NCI-H2171 treated with DMSO at 0.1 percent for 48 hours (cell line): ENCODE measurements at regions not wholly inside any gene's neighbourhood (a gene's known extent, or its start where the extent isn't known, plus 50 kb on each side); places are given as distances from the start of the nearest gene placed in this dataset.

Experiments
- DNase-seq: peaks from one replicate; lab custom pipeline; 2025; lab: John Stamatoyannopoulos, UW

DNA sequence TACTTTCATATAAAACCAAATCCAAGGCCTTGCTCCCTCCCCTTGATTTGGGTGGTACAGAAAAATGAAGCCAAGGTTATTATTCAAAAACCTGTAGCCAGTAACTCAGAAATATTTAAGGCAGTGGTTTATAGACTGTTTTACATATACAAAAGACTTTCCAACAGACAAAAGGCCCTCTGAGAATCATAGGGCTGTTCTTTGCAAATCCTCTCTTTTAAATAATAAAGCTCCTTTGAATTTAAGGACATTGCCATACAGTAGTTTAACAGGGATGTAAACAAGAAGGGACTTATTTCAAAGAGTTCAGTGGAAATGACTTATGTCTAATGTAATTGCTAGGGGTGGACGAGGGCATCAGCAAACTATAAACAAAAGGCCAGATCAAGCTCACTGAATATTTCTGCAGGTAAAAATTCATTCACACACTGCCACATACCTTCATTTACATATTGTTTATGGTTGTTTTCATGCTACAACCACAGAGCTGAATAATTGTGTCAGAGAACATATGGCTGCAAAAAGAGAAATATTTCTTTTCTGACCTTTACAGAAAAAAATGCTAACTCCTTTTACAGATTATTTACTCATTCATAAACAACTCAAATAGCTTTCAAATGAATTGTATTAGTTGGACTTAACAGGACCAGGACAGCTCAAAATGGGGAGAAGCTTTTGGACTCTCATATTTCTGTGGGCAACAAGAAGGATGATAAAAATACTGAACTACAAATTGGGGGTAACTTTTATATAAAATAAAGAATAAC is 665.6 kb downstream of the SLITRK1 start:
- no peak for DNase-seq

DNA sequence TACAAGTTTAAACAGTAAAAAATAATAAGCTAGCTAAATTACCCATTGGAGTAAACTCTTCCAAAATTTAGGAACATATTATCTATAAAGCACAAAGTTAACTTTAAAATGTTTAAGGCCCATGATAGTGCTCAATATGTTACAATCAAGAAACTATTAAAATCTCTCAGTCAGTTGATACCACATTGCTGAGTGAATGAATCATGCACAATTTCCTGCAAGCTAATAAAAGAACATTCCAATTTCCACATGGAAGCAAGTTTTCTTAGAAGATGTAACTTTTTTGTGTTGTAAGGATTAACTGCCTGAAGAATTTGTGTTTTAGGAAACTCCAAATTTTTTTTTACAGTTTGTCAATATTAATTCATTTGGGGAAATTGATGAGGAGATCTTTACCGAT is 666.6 kb downstream of the SLITRK1 start:
- DNase-seq, result no peak

DNA sequence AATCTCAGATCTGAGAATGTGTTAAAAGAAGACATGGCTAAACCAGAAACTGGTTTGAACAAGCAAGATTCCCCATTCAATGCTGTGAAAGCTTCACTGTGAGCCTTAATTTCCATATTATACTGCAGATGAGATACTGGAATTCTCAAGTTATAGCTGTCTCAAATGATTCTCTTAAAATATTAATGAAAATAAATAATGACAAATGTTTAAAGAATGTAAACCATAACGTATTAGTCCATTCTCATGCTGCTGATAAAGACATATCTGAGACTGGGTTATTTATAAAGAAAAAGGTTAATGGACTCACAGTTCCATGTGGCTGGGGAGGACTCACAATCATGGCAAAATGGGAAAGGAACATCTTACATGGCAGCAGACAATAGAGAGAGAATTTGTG is 667.8 kb downstream of the SLITRK1 start:
- DNase-seq, result no peak

DNA sequence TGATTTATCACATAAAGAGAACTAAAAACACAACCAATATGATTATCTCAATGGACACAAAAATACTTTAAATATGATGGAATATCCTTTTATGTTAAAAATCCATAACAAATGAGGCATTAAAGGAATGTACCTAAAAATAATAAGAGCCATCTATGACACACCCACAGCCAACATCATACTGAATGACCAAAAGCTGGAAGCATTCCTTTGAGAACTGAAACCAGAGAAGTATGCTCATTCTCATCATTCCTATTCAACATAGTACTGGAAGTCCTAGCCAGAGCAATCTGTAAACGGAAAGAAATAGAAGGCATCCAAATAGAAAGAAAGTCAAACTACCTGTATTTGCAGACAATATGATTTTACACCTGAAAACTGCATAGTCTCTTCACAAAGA is 671.0 kb downstream of the SLITRK1 start:
- no peak for DNase-seq

DNA sequence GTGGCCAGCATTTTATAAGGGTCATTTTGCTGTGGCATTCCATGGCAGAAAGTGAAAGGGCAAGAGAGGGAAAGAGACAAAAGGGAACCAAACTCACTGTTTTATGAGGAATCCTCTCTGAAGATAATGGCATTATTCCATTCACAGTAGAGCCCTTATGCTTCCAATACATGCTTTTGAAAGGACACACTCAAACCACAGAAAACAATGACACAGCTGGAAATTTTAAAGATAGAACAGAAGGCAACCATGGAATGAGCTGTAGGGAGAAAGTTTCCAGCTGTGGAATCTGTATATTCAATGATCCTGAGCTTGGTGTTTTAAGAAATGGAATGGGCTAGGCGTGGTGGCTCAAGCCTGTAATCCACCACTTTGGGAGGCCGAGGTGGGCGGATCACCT is 677.4 kb downstream of the SLITRK1 start:
- no peak for DNase-seq

DNA sequence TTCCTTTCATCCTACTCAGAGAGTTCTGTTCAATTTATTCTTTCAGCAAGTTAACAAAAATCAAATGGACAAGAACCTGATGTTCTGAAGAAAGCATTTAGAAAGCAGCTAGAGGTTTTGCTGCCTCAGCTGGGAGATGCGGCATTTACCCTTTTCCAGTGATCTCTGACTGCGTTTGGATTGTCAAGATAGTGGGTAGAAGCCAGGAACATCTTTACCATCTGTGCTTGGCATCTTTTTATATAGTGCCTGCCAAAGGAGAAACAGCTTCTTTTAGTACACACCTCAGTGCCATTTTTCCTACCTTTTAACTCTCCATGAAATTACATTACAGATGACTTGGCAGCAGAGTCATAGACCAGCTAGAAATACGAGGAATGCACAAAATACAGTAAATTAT is 680.8 kb downstream of the SLITRK1 start:
- DNase-seq, result no peak

DNA sequence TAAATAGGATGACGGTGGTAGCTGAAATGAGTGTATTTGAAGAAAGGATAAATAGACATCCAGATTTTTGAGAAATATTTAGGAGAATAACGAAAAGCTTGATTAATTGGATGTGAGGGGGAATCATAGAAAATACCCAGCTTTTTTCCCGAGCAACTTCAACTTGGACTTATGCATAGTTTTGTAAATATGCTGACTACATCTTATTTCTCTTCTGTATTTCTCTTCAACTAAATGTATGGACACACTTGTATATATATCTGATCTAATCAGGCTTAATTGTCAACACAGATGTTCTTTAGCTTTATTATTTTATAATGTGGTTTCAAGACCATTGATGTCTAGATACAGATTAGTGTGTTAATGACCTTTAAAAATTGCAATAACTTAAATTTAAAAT is 685.0 kb downstream of the SLITRK1 start:
- no peak for DNase-seq

DNA sequence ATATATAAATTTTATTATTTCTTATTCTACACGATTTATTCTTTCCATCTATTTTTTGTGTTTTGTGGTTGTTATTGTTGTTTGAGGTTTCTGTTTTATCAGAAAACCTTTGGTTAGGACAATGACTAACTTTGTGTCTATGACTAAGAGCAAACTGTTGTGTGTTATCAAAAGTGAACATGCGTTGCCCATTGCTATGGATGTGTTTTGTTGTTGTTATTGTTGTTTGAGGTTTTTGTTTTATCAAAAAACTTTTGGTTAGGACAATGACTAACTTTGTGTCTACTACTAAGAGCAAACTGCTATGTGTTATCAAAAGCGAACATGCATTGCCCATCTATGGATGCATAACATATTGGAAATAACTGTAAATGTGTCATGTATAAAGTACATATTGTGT is 692.3 kb downstream of the SLITRK1 start:
- DNase-seq, result no peak

DNA sequence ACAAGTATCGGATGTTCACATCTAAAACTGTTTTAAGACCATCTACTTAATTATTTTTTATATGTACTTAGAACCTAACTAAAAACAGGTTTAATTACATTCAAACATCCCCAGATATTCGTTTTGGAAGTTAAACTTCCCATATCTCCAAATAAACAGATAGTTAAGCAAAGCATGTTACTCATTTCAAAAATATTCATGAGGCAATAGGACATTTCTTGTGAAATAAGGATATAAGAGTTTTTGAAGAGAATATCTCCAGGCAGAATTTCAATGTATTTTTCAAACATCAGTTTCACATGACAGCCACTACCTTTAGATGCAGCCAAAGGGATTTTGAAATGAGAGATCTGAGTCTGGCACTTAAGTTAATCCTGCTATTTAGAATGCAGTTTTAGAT is 697.5 kb downstream of the SLITRK1 start:
- DNase-seq, result no peak

DNA sequence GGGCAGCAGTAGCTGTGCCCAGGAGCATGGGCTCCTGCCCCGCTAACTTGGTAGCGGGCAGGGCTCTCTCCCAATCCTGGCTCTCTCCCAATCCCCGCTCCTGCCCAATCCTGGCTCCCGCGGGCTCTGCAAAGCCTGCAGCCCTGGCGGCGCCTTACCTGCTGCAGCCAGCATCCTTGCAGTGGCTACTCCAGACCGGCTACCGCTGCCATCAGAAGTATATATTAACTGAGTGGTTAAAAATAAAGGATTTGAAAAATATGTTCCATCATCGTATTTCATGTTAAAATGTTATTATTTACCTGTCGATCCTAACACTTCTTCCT is 698.2 kb downstream of the SLITRK1 start:
- DNase-seq, result no peak

DNA sequence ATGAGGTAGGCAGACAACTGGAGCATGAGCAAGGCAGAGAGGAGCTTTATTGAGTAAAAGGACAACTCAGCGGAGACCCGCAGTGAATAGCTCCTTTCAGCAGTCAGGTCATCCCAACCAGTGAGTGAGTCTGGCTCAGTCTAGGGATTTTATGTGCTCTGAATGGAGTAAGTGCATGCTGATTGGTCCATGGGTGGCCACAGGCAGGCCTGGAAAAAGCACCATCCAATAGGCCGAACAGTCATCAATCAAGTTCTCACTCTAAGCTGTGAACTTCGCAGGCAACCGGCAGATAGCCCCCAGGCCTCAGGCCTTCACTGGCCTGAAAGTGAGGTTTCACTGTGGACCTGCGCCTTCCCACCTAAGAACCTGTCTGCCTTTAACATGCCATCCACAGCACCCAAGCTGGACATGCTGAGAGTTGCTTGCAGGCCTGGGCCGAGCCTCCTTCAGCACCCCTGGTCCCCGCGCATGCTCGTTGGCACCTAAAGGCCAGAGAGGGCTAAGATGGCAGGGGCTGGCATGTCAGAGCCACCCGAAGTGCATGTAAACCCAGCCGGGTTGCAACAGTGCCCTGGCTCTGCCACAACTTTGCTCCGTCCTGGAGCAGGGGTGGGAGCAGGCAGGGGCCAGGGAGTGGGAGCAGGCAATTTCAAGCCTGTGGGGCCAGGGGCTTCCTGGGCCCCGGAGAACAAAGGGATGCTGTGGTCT is 698.7 kb downstream of the SLITRK1 start:
- no peak for DNase-seq

DNA sequence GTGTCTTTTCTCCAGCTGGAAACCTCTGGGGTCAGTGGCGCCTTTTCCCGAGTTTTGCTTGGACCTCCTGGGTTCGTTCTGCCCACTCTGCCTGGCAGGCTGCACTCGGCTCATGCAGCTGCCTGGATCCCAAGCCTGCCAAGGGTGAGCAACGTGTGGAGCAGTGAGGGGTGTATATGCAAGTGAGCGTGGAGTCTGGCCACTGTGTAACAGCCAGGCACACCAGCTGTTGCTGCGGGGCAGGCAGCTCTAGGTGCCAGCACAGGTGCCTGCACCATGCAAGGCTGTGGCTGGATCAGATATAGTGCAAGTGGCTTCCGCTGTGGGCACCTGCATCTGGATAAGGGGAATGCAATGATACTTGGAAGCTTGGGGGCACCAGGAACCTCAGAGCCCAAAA is 699.4 kb downstream of the SLITRK1 start:
- DNase-seq, result no peak

DNA sequence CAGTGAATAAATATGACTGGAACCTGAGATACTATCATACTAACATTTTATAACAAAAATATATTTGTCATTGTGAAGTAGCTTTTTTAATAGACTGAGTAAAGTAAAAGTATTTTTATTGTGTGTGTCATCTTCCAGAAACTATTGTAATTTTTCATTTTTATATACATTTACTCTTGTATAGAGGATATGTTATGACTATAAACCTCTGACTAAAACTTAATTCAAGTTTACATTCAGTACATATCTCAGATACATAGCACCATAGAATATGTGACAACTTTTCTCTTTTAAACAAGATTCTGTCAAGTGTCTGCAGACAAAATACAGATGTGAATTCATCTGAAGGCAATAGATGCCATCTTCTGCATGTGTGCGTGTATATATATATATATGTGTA is 704.3 kb downstream of the SLITRK1 start:
- DNase-seq, result no peak

DNA sequence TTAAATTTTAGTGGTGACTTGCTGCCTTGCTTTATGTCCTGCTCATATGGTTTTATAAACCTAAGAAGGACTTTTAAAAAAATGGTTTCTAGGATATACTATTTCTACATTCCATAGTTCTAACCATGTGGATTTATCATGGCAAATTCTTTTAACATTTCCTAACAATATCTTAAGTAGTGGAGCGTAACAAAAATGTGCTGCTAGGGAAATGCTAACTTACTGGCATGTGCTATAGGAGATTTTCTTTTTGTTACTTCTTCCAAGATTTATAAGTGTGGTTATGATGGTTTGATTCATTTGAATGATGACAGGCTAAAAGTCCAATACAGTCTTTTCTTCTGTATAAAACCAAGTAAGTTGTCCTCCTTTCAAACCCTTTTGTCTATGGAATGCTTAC is 713.7 kb downstream of the SLITRK1 start:
- DNase-seq, result no peak

DNA sequence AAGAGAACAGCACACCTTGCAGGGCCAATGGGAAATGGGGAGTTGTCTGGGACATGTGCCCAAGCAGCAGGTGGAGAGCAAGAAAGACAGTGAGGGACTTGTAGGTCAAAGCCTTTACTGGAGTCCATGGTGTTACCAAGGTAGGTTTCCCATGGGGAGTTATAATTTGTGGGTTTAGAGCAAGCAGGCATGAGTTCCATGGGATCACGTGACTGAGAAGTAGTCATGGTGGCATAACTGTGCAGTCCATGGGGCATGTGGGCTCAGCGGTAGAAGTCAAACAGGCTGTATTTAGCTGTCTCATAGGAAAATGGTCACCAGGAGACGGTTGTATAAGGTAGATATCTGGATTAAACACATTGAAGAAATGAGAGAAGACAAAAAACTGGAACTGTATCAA is 715.1 kb downstream of the SLITRK1 start:
- no peak for DNase-seq

DNA sequence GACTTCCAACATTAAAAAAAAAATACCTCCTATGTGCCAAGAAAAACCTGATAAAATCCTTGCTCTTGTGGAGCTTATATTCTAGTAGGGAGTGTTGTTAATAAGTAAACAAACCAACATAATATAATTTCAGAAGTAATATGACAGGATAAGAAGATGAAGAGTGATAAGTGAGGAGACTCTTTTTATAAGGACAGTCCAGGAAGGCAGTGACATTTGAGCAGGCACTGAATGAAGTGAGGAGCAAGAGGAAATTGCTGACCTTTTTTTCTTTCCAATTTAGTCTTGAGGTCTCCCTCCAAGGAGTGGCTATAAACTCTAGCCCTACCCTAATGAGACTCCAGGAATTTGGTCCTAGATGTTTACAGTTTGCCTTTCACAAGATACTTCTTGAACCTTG is 715.7 kb downstream of the SLITRK1 start:
- DNase-seq, result no peak

DNA sequence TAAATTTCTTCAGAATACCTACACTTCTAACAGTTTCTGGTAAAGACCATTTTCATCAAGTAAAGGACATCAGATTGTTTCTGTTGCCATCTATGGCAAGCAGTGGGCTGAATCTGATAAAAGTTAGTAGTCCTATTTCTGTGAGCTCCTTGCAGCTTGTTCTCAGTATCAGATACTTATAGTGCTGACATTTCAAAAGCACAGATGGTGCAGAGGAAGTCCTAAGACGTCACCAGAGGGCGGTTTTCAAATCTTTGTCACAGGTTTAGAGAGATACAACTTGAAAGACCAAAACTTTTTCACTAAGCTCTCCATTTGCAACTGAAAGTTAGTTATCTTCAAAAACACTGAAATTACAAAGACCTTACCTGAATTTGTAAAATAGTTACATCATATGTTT is 719.8 kb downstream of the SLITRK1 start:
- DNase-seq, result no peak

DNA sequence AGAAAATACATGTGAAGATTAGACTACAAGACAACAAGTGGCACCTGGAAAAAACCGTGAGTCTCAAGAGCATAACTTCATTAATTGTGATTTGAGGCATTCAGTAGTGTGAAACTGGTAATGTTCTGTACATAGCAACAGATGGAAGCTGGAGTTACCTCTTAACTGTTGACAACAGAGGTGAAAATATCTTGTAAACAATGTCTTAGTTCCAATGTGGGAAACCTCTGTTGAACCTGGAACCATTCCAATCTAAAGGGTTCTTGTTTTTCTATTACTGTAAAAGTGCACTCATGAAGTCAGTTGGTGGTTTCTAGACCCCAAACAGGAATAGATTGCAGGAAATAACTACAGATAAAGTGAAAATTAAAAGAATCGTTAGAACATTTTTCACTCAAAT is 728.4 kb downstream of the SLITRK1 start:
- no peak for DNase-seq

DNA sequence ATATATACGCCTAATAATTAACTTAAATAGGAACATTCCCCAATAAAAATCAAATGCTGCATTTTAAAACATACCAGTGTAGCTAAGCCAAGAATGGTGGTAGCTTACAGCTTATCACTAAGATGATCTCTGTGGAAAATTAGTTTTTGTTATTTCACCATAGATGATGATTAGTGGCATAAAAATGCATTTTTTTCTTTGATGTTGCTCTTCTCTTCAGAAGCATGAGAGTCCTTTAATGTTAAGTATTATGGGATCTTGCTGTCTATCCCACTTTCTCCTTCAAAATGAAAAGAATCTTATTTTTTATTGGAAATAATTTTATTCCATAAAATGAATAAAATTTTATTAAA is 731.0 kb downstream of the SLITRK1 start:
- DNase-seq, result no peak

DNA sequence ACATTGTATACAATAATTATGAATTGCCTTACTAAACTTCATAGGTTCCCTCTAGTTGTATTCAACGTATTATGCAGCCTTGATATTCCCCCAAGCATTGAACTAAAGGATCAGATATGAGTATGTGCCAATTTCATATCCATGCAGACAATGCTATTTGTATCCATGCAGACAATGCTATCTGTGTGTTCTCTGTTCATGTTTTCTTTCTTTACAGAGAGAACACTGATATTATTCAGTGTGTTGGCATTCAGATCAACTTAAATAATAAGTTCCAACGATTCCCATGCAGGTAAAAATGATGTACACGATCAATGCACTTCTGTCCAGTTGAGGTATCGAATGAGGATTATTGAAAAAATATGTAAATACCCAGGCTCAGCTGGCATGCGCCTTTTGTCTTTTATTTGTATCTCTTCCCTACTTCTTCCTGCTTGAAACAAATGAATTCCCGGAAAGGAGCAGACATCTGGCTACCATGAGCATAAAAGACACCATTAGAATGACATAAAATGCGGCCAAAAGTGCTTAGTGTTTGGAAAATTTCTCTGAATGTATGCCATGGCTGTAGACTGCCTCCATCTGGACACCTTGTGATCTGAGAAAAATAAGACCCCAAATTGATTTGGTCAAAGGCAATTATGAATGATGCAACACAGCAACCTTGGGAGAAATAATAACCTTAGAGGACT is 731.5 kb downstream of the SLITRK1 start:
- no peak for DNase-seq

DNA sequence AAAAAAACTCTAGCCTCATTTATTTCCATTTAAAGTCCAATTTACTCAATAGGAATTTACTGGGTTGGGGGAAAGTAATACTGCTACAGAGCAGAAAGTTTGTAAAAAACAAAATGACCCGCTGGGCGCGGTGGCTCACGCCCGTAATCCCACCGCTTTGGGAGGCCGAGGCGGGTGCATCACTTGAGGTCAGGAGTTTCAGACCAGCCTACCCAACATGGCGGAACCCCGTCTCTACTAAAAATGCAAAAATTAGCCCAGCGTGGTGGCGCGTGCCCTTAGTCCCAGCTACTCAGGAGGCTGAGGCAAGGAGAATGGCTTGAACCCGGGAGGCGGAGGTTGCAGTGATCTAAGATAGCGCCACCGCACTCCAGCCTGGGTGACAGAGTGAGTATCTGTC is 745.6 kb downstream of the SLITRK1 start:
- DNase-seq, result no peak

DNA sequence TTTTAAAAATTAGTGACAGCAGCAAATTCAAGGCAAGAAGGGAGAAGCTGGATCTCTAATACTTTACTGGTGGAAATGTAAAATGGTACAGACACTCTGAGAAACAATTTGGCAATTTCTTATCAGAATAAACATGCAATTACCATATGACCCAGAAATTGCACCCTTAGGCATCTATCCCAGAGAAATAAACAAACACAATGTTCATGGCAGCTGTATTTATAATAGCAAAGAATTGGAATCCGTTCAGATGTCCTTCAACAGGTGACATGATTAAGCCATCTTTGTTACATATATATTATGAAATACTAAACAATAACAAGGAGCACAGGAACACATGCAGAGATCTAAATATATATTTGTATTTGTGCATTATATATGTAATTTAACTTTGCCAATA is 756.5 kb downstream of the SLITRK1 start:
- DNase-seq, result no peak

DNA sequence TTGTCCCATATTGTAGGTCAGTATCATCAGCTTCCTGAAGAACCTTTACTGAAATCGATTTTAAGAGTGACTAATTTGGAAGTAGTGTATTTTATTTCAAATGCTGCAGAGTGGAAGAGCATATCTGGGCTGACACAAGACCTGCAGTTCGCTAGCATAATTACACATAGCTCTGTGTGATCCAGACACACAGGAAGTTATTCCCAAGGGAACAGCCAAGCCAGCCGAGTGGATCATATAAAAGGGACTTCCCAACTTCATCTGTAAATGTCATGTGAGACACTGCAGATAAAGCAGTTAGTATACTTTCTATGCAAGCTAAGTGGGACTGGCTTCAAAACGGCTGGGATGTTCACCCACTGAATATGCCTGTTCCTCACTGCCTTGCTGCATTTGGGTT is 760.4 kb downstream of the SLITRK1 start:
- no peak for DNase-seq

DNA sequence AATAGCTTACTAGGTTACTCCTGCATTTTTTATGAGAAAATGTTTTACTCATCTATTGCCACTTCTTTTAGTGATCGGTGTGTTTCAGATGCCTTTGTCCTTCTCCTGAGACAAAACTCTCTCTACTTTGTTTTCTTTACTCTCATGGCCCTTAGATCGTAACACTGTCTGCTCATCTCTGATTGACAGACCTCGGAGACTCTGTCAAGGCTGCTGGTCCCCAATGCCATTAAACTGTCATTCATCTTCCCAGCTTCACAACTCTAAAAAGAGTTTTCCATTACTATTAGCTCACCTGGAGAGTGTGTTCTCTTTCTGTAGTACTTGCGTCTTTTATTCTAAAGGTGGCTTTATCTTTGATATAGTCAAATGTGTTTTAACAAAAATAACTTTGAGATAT is 765.2 kb downstream of the SLITRK1 start:
- DNase-seq, result no peak
